Bronchial epithelial cell (primary cell): ENCODE measurements at regions not wholly inside any gene's neighbourhood (a gene's known extent, or its start where the extent isn't known, plus 50 kb on each side); places are given as distances from the start of the nearest gene placed in this dataset.

Source experiments
- DNase-seq: peaks from one replicate; pipeline ENCODE4 v3.0.0-alpha.2; 2010; ENCODE audit warnings: low read depth
- FAIRE-seq: peaks from 2 replicates; lab custom pipeline; 2011; peaks lifted over from hg19 to GRCh38; lab: Jason Lieb, UNC
- H3K27me3 ChIP-seq: 2 replicates; pipeline ENCODE4 v1.5.1; 2011; ENCODE audit warnings: low read length; ENCODE audit not compliant: control insufficient read depth, insufficient read depth
- H3K36me3 ChIP-seq: 2 replicates; pipeline ENCODE4 v1.5.1; 2011; ENCODE audit warnings: low read length; ENCODE audit not compliant: control insufficient read depth, insufficient read depth
- H3K4me3 ChIP-seq: 2 replicates; pipeline ENCODE4 v1.5.1; 2011; ENCODE audit warnings: mild to moderate bottlenecking, low read depth, low read length, control low read depth
- TF ChIP-seq, protein P1 (sequence below): IDR thresholded peaks from 2 replicates; pipeline ENCODE4 v1.5.1; 2011; ENCODE audit warnings: mild to moderate bottlenecking, moderate library complexity, low read length, control low read depth, inconsistent platforms; ENCODE audit not compliant: insufficient read depth, severe bottlenecking

DNA sequence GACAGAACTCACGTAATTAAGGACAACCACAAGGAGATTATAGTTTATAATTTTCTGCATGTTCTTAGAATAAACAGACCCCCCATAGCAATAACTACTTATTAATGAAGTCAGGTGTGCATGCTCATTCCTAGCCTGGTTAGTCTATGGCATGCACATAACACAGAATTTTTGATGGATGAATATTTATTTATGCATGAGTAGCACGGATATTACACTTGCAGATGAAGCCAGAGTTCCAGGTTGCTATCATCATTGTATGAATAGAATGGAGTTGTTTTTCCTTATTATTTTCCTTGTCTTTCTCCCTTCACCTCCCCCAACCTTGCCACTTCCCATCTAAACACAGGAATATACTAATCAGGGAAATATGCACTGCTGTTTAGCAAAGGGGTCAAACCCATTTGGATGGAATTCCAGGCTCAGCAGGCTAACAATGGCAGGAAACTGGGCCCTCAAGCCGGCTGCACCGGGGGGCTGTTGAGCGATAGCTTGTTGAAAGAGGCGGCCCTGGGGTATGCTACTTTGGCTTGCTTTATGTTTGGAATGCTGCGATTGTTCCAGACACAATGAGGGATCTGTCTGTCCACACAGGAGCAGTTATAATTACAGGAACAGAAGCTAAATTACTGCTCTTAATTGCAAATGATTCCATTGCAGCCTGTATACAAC is 112.6 kb downstream of the TMEM170B start:
- FAIRE-seq: no peak

DNA sequence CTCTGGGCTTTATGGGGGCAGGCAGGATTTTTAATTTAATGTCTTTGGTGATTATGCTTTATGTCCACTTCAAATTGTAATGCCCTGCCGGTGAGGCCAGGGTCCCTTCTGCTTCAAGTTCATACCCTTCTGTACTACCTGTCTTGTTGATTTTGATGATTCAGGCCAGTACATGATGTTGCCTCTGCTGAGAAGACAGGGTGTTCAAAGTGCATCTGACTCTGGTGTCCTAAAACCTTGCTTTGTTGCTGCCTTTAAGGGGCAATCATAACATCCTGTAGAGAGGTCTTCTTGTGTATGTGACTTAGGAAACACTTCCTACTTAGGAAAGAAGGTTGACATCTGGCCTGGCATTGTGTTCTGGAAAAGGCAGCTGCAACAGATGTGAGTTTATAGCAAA is 113.2 kb downstream of the TMEM170B start:
- H3K36me3 ChIP-seq: no peaks in the 10 kb centered on the region
- TF ChIP-seq, protein P1, sequence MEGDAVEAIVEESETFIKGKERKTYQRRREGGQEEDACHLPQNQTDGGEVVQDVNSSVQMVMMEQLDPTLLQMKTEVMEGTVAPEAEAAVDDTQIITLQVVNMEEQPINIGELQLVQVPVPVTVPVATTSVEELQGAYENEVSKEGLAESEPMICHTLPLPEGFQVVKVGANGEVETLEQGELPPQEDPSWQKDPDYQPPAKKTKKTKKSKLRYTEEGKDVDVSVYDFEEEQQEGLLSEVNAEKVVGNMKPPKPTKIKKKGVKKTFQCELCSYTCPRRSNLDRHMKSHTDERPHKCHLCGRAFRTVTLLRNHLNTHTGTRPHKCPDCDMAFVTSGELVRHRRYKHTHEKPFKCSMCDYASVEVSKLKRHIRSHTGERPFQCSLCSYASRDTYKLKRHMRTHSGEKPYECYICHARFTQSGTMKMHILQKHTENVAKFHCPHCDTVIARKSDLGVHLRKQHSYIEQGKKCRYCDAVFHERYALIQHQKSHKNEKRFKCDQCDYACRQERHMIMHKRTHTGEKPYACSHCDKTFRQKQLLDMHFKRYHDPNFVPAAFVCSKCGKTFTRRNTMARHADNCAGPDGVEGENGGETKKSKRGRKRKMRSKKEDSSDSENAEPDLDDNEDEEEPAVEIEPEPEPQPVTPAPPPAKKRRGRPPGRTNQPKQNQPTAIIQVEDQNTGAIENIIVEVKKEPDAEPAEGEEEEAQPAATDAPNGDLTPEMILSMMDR: no peak
- no peak overlapping the region for H3K4me3 ChIP-seq
- no peaks in the 10 kb centered on the region for H3K27me3 ChIP-seq
- DNase-seq: no peak
- FAIRE-seq: no peak

More for the DNA sequence above, 112.6 kb downstream of the TMEM170B start:
- Histone ChIP-seq H3K4me3 (no peak overlapping the region), H3K36me3 (no peaks in the 10 kb centered on the region), H3K27me3 (no peaks in the 10 kb centered on the region)
- TF ChIP-seq, protein P1: no peak
- DNase-seq: peak; percentile 37

DNA sequence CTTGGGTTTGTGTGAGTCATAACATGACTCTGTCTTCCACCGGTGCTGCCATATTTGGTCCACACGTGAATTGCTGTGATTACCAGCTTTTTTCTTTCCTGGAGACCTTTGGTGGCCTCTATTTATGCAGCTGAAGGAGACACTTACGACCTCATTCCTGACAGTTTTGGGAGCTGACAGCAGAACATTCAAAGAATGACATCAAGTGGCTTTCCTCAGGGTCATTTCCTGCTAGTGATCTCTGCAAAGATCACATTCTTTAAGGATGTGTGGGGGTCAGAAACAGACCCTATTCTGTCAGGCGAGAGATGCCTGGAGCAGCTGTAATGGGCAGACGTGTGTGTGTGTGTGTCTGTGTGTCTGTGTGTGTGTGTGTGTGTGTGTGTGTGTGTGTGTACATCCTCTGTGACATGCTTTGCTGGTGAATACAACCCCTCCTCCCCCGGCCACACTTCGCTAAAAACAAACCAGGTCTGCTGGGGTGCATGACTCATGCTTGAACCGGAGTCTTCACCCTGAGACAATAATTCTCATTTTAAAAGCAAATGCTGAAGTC is 115.6 kb downstream of the TMEM170B start:
- Histone ChIP-seq H3K4me3 (no peak overlapping the region), H3K36me3 (no peaks in the 10 kb centered on the region), H3K27me3 (no peaks in the 10 kb centered on the region)
- FAIRE-seq: no peak
- peak; percentile 57 for DNase-seq
- TF ChIP-seq, protein P1: no peak

DNA sequence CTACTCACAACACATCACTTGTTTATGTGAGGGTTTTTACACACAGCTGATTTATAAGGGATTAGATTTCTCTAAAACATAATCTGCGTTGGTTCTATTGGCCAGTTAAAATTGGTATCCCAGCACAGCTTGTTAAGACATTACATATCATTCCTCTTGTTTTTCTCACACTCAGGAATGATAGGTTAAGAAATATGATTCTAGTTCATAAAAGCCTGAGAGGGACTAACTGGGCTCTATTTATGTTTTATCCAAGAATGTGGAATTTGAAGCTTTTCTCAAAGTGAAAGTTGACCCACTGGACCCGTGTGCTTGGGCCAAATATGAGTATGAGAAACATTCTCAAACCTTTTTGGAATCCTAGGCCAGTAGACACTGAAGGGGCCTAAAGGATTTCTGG is 117.3 kb downstream of the TMEM170B start:
- Histone ChIP-seq H3K36me3 (no peaks in the 10 kb centered on the region), H3K4me3 (no peak overlapping the region), H3K27me3 (no peaks in the 10 kb centered on the region)
- DNase-seq (no peak), FAIRE-seq (no peak)
- TF ChIP-seq, protein P1: no peak

DNA sequence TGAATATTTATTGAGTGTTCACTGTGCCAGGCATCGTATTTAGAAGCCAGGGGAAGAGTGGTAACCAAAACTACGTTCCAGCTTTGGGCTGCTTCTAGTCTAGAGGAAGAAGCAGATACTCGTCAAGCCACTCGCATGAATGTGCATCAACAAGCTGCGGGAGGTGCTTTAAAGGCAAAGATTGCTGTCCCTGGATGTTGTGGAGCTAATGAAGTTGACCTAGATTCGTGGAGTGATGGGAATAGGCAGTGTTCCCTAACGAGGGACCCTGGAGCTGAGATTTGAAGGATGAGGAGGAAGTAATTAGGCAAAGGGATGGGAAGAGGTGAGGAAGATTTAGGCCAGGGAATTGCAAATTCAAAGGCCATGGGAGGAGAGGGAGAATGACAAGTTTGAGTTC is 118.9 kb downstream of the TMEM170B start:
- TF ChIP-seq, protein P1: no peak
- DNase-seq (no peak), FAIRE-seq (no peak)
- H3K36me3 ChIP-seq: no peaks in the 10 kb centered on the region
- no peaks in the 10 kb centered on the region for H3K27me3 ChIP-seq
- H3K4me3 ChIP-seq: no peak overlapping the region

DNA sequence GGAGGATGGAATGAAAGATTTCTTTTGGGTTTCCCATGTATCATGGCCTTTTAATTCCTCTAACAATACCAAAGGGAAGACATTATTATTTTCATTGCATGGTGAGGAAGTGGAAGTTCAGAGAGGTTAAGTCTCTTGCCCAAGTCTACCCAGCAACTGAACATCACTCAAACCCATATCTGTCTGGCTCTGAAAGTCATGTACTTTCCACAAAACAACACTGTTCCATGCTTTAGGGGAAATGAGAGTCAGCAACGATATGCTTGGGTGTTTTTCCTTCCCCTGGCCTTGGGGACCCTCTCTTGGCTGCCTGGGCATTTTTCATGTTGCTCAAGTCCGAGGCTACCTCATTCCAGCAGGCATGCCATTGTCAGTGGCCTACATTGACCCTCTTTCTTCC is 118.8 kb downstream of the ADTRP start:
- no peak for FAIRE-seq
- H3K27me3 ChIP-seq: no peaks in the 10 kb centered on the region
- TF ChIP-seq, protein P1: no peak
- H3K4me3 ChIP-seq: no peak overlapping the region
- no peaks in the 10 kb centered on the region for H3K36me3 ChIP-seq
- no peak for DNase-seq
